Naive B cell (primary cell): ENCODE measurements at regions not wholly inside any gene's neighbourhood (a gene's known extent, or its start where the extent isn't known, plus 50 kb on each side); places are given as distances from the start of the nearest gene placed in this dataset.

ENCODE experiments used
- ATAC-seq, 2 donors: fragments of 150-1000 bp; cut with Tn5 transposase; 2 replicates each; pipeline ENCODE4 v1.10.0; 2021; ENCODE audit warnings: low read depth in 2 of 2, mild to moderate bottlenecking in 2 of 2, moderate library complexity in 2 of 2
- DNase-seq: peaks from one replicate; pipeline ENCODE4 v3.0.0; 2022
- H3K27ac Mint-ChIP-seq, 6 donors: one replicate each; pipeline ENCODE4 v1.8.0; 2020 to 2022; ENCODE audit warnings: mild to moderate bottlenecking in 6 of 6, mixed read lengths in 6 of 6, moderate library complexity in 5 of 6, inconsistent platforms in 2 of 6
- H3K27me3 Mint-ChIP-seq, 3 donors: one replicate each; pipeline ENCODE4 v1.8.0; 2021 to 2022; ENCODE audit warnings: mixed read lengths in 3 of 3, mild to moderate bottlenecking in 1 of 3
- H3K36me3 Mint-ChIP-seq, 2 donors: one replicate each; pipeline ENCODE4 v1.8.0; 2020 to 2022; ENCODE audit warnings: mixed read lengths in 2 of 2, inconsistent platforms in 1 of 2, mild to moderate bottlenecking in 1 of 2
- H3K4me1 Mint-ChIP-seq, 3 donors: one replicate each; pipeline ENCODE4 v1.8.0; 2020 to 2022; ENCODE audit warnings: mixed read lengths in 3 of 3, inconsistent platforms in 1 of 3, mild to moderate bottlenecking in 1 of 3, moderate library complexity in 1 of 3
- H3K4me3 Mint-ChIP-seq, 8 donors: one replicate each; pipeline ENCODE4 v1.8.0; 2020 to 2022; ENCODE audit warnings: mild to moderate bottlenecking in 8 of 8, mixed read lengths in 8 of 8, moderate library complexity in 8 of 8, inconsistent platforms in 2 of 8
- H3K9me3 Mint-ChIP-seq, 7 donors: one replicate each; pipeline ENCODE4 v1.8.0; 2020 to 2022; ENCODE audit warnings: mixed read lengths in 7 of 7, mild to moderate bottlenecking in 5 of 7, inconsistent platforms in 2 of 7, moderate library complexity in 1 of 7

- Mint-ChIP-seq H3K4me3 (no peak overlapping the region), H3K27ac (no peak overlapping the region), H3K27me3 (no peaks in the 10 kb centered on the region), H3K9me3 (peaks cover 0 to 4% (median 0%) of the 10 kb centered on the region in 7 donors), H3K36me3 (no peaks in the 10 kb centered on the region), H3K4me1 (no peaks in the 10 kb centered on the region)
- DNase-seq (no peak), ATAC-seq (no peak)
Observed at GRCh38 chrX:33307911-33308354, 96.6 kb upstream of the DMD start.

DNA sequence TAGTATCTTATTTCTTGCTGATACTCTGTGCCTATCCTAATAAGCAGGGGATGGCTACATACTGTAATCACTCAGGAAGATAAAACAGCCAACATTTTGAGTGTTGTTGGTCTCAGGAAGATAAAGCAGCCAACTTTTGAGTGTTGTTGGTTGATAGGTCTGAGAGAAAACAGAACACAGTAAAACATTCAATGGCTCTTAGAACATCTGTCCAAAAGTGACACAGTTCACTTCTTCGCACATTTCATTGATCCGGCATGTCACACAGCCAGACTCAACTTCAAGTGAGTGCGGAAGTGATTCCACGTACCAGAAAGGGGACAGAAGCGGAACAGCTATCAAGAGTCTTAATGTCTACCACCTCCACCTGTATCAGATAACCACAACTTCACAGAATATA lies 87.3 kb upstream of the DMD start:
- H3K4me1 Mint-ChIP-seq = no peaks in the 10 kb centered on the region
- no peak overlapping the region for H3K27ac Mint-ChIP-seq

DNA sequence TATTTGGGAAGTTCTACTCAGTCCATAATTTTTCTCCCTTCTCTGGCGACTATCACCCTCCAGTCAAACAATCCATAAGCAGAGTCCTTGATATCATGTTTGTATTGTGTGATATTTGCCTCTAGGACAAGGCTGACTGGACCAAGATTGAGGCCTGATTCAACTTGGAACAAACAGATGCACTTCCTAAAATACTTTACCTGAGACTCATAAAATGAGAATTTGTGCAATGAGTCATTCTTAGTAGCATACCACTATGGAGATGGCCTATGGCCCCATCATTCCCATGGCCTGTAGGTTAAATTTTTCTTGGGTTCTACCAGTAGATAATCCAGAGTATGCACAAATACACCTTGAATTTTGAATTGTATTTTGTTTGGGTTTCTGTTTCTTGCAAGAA lies 74.2 kb upstream of the DMD start:
- no peaks in the 10 kb centered on the region for H3K4me1 Mint-ChIP-seq
- ATAC-seq = no peak
- no peak overlapping the region for H3K4me3 Mint-ChIP-seq
- H3K9me3 Mint-ChIP-seq = peaks cover 0 to 8% (median 2%) of the 10 kb centered on the region in 7 donors
- H3K27me3 Mint-ChIP-seq = no peaks in the 10 kb centered on the region
- no peak overlapping the region for H3K27ac Mint-ChIP-seq
- no peaks in the 10 kb centered on the region for H3K36me3 Mint-ChIP-seq
- no peak for DNase-seq

More for the DNA sequence above, 87.3 kb upstream of the DMD start:
- DNase-seq = no peak
- no peaks in the 10 kb centered on the region for H3K27me3 Mint-ChIP-seq
- ATAC-seq = no peak
- no peak overlapping the region for H3K4me3 Mint-ChIP-seq
- no peaks in the 10 kb centered on the region for H3K36me3 Mint-ChIP-seq
- peaks cover 0 to 3% (median 0%) of the 10 kb centered on the region in 7 donors for H3K9me3 Mint-ChIP-seq

DNA sequence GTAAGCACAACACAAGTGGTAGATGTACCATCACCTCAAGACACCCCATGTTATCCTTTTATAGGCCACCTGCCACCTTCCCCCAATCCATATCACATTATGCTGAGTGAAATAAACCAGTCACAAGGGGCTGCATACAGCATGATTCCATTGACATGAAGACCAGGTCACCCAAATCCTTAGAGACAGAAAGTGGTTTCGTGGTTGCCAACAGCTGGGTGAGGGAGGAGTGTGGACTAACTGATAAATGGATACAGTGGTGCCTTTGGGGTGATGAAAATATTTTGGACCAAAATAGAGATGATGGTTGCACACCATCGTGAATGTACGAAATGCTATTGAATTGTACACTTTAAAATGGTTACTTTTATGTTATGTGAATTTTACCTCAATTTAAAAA lies 65.7 kb upstream of the DMD start:
- no peak overlapping the region for H3K4me3 Mint-ChIP-seq
- H3K36me3 Mint-ChIP-seq = no peaks in the 10 kb centered on the region
- H3K27ac Mint-ChIP-seq = no peak overlapping the region
- no peak for DNase-seq
- no peaks in the 10 kb centered on the region for H3K4me1 Mint-ChIP-seq
- no peaks in the 10 kb centered on the region for H3K27me3 Mint-ChIP-seq
- peaks cover 0 to 6% (median 4%) of the 10 kb centered on the region in 7 donors for H3K9me3 Mint-ChIP-seq
- no peak for ATAC-seq

DNA sequence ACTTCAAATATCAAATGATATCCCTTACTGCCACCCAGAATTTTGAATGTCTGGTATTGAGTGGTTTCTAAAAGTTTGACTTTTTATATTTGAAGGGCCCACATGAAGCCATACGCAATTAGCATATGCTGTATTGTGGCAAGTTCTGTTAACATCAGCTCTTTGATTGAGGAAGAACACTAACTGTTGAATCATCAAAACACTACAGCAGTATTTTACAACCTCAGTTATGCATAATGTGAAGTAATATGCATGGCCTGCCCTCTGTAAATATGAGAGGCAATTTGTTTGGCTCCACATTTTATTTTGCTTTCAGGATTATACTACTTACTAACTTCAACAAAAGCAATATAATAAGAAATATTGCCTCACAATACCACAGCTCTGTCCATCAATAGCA lies 62.2 kb upstream of the DMD start:
- Mint-ChIP-seq H3K36me3 (no peaks in the 10 kb centered on the region), H3K4me3 (no peak overlapping the region), H3K9me3 (peaks cover 0 to 8% (median 3%) of the 10 kb centered on the region in 7 donors), H3K27me3 (no peaks in the 10 kb centered on the region), H3K27ac (no peak overlapping the region), H3K4me1 (no peaks in the 10 kb centered on the region)
- ATAC-seq (no peak), DNase-seq (no peak)

GRCh38 chrX:33272986-33273385 lies 61.6 kb upstream of the DMD start:
- no peaks in the 10 kb centered on the region for H3K36me3 Mint-ChIP-seq
- no peaks in the 10 kb centered on the region for H3K4me1 Mint-ChIP-seq
- DNase-seq (no peak), ATAC-seq (no peak)
- H3K4me3 Mint-ChIP-seq = no peak overlapping the region
- H3K27me3 Mint-ChIP-seq = no peaks in the 10 kb centered on the region
- H3K9me3 Mint-ChIP-seq = peaks cover 0 to 8% (median 3%) of the 10 kb centered on the region in 7 donors
- no peak overlapping the region for H3K27ac Mint-ChIP-seq
